Activated CD4-positive, alpha-beta memory T cell treated with anti-CD3 and anti-CD28 coated beads, Interleukin-2, amount 10 ng/mL, durations not matched to agents 7 days and 5 days (primary cell): ENCODE measurements at regions not wholly inside any gene's neighbourhood (a gene's known extent, or its start where the extent isn't known, plus 50 kb on each side); places are given as distances from the start of the nearest gene placed in this dataset.
"Not testable (repeated sequence)": the region's sequence is repeated elsewhere in the genome, so short reads cannot be mapped to it uniquely, and the experiment has no call there.

Experiments
- CTCF ChIA-PET: fragments of 350-600 bp; sonication (Branson Sonifier 250); formaldehyde crosslinking; loops from one replicate; lab custom pipeline; 2021; ENCODE audit warnings: antibody characterized with exemption, inconsistent platforms; lab: Charles Lee
- POLR2A ChIA-PET: fragments of 350-600 bp; sonication (Branson Sonifier 250); formaldehyde crosslinking; loops from one replicate; lab custom pipeline; 2021; ENCODE audit warnings: antibody characterized with exemption; lab: Charles Lee
- DNase-seq: peaks from one replicate; pipeline ENCODE4 v3.0.0-alpha.2; 2020
- H3K27ac Mint-ChIP-seq: one replicate; pipeline ENCODE4 v1.8.0; 2021; ENCODE audit warnings: mild to moderate bottlenecking, mixed read lengths
- H3K27me3 Mint-ChIP-seq: one replicate; pipeline ENCODE4 v1.8.0; 2021; ENCODE audit warnings: mixed read lengths
- H3K36me3 Mint-ChIP-seq: one replicate; pipeline ENCODE4 v1.8.0; 2021; ENCODE audit warnings: low read depth, mixed read lengths
- H3K4me1 Mint-ChIP-seq: one replicate; pipeline ENCODE4 v1.8.0; 2021; ENCODE audit warnings: mixed read lengths
- H3K4me3 Mint-ChIP-seq: one replicate; pipeline ENCODE4 v1.8.0; 2021; ENCODE audit warnings: mild to moderate bottlenecking, mixed read lengths
- H3K9me3 Mint-ChIP-seq: one replicate; pipeline ENCODE4 v1.8.0; 2021; ENCODE audit warnings: mixed read lengths

GRCh38 chr21:5117135-5117534, 5404.2 kb upstream of the TPTE start:
- CTCF ChIA-PET, H3K4me3 Mint-ChIP-seq, H3K36me3 Mint-ChIP-seq, DNase-seq, H3K27me3 Mint-ChIP-seq, POLR2A ChIA-PET, H3K27ac Mint-ChIP-seq, H3K9me3 Mint-ChIP-seq, H3K4me1 Mint-ChIP-seq: not testable (repeated sequence)

GRCh38 chr21:5117666-5118295, 5403.6 kb upstream of the TPTE start:
- H3K36me3 Mint-ChIP-seq, POLR2A ChIA-PET, H3K27me3 Mint-ChIP-seq, DNase-seq, H3K4me1 Mint-ChIP-seq, H3K9me3 Mint-ChIP-seq, CTCF ChIA-PET, H3K4me3 Mint-ChIP-seq: not testable (repeated sequence)
- H3K27ac Mint-ChIP-seq = peak overlapping the region; percentile 71

GRCh38 chr21:5118296-5118679, 5403.1 kb upstream of the TPTE start:
- H3K27me3 Mint-ChIP-seq, H3K27ac Mint-ChIP-seq, H3K36me3 Mint-ChIP-seq, CTCF ChIA-PET, H3K9me3 Mint-ChIP-seq, H3K4me1 Mint-ChIP-seq, H3K4me3 Mint-ChIP-seq, POLR2A ChIA-PET: not testable (repeated sequence)
- DNase-seq = peak; percentile 45

GRCh38 chr21:5119179-5119578, 5402.2 kb upstream of the TPTE start:
- H3K4me1 Mint-ChIP-seq, H3K9me3 Mint-ChIP-seq, DNase-seq, H3K36me3 Mint-ChIP-seq, H3K27me3 Mint-ChIP-seq, H3K4me3 Mint-ChIP-seq, H3K27ac Mint-ChIP-seq, CTCF ChIA-PET, POLR2A ChIA-PET: not testable (repeated sequence)

GRCh38 chr21:5121399-5121798, 5400.0 kb upstream of the TPTE start:
- H3K27me3 Mint-ChIP-seq, CTCF ChIA-PET, POLR2A ChIA-PET, H3K4me3 Mint-ChIP-seq, H3K27ac Mint-ChIP-seq, H3K4me1 Mint-ChIP-seq, DNase-seq, H3K36me3 Mint-ChIP-seq, H3K9me3 Mint-ChIP-seq: not testable (repeated sequence)

GRCh38 chr21:5121849-5122248, 5399.5 kb upstream of the TPTE start:
- H3K36me3 Mint-ChIP-seq, CTCF ChIA-PET, H3K4me1 Mint-ChIP-seq, H3K9me3 Mint-ChIP-seq, H3K27ac Mint-ChIP-seq, H3K4me3 Mint-ChIP-seq, DNase-seq, H3K27me3 Mint-ChIP-seq, POLR2A ChIA-PET: not testable (repeated sequence)

- peak; percentile 86 for DNase-seq
- H3K36me3 Mint-ChIP-seq, H3K27ac Mint-ChIP-seq, H3K9me3 Mint-ChIP-seq, H3K4me1 Mint-ChIP-seq, H3K4me3 Mint-ChIP-seq, CTCF ChIA-PET, POLR2A ChIA-PET, H3K27me3 Mint-ChIP-seq: not testable (repeated sequence)
Observed at GRCh38 chr21:5123655-5124054, 5397.7 kb upstream of the TPTE start.

GRCh38 chr21:5128261-5128660, 5393.1 kb upstream of the TPTE start:
- CTCF ChIA-PET = not testable (repeated sequence)

GRCh38 chr21:5133824-5134223, 5387.6 kb upstream of the TPTE start:
- H3K4me1 Mint-ChIP-seq, H3K36me3 Mint-ChIP-seq, H3K27me3 Mint-ChIP-seq, H3K27ac Mint-ChIP-seq, CTCF ChIA-PET, DNase-seq, H3K9me3 Mint-ChIP-seq, POLR2A ChIA-PET, H3K4me3 Mint-ChIP-seq: not testable (repeated sequence)

More at GRCh38 chr21:5128261-5128660, 5393.1 kb upstream of the TPTE start:
- POLR2A ChIA-PET, H3K27ac Mint-ChIP-seq, H3K4me1 Mint-ChIP-seq, H3K36me3 Mint-ChIP-seq, H3K9me3 Mint-ChIP-seq, H3K27me3 Mint-ChIP-seq: not testable (repeated sequence)
- peak; percentile 97 for DNase-seq
- peak overlapping the region; percentile 58 for H3K4me3 Mint-ChIP-seq

GRCh38 chr21:5136406-5136805, 5385.0 kb upstream of the TPTE start:
- DNase-seq, H3K4me3 Mint-ChIP-seq, H3K27me3 Mint-ChIP-seq, H3K27ac Mint-ChIP-seq, CTCF ChIA-PET, H3K4me1 Mint-ChIP-seq, POLR2A ChIA-PET, H3K9me3 Mint-ChIP-seq, H3K36me3 Mint-ChIP-seq: not testable (repeated sequence)

- CTCF ChIA-PET, H3K4me3 Mint-ChIP-seq, DNase-seq, H3K27me3 Mint-ChIP-seq, H3K27ac Mint-ChIP-seq, POLR2A ChIA-PET, H3K36me3 Mint-ChIP-seq, H3K4me1 Mint-ChIP-seq, H3K9me3 Mint-ChIP-seq: not testable (repeated sequence)
Observed at GRCh38 chr21:5137006-5137405, 5384.4 kb upstream of the TPTE start.

GRCh38 chr21:5138687-5139086, 5382.7 kb upstream of the TPTE start:
- POLR2A ChIA-PET, CTCF ChIA-PET, H3K9me3 Mint-ChIP-seq, H3K27ac Mint-ChIP-seq, H3K4me3 Mint-ChIP-seq, DNase-seq, H3K27me3 Mint-ChIP-seq, H3K36me3 Mint-ChIP-seq, H3K4me1 Mint-ChIP-seq: not testable (repeated sequence)

- CTCF ChIA-PET, H3K9me3 Mint-ChIP-seq, POLR2A ChIA-PET, H3K27me3 Mint-ChIP-seq, H3K36me3 Mint-ChIP-seq, H3K4me1 Mint-ChIP-seq, DNase-seq, H3K27ac Mint-ChIP-seq, H3K4me3 Mint-ChIP-seq: not testable (repeated sequence)
Observed at GRCh38 chr21:5139528-5139927, 5381.9 kb upstream of the TPTE start.

GRCh38 chr21:5143011-5143410, 5378.4 kb upstream of the TPTE start:
- H3K4me1 Mint-ChIP-seq, DNase-seq, H3K36me3 Mint-ChIP-seq, H3K4me3 Mint-ChIP-seq, H3K9me3 Mint-ChIP-seq, POLR2A ChIA-PET, H3K27me3 Mint-ChIP-seq, CTCF ChIA-PET, H3K27ac Mint-ChIP-seq: not testable (repeated sequence)
